HG03432 (cell line): ENCODE measurements at regions not wholly inside any gene's neighbourhood (a gene's known extent, or its start where the extent isn't known, plus 50 kb on each side); places are given as distances from the start of the nearest gene placed in this dataset.

Experiments used
- ATAC-seq: cut with Tn5 transposase; IDR thresholded peaks from one replicate; pipeline ENCODE4 v1.9.1; 2021; ENCODE audit warnings: mild to moderate bottlenecking, moderate library complexity; ENCODE audit not compliant: unreplicated experiment

GRCh38 chr5:97542469-97542868 lies 359.4 kb upstream of the RIOK2 start:
- ATAC-seq = no peak

GRCh38 chr5:97543166-97543565 lies 360.1 kb upstream of the RIOK2 start:
- ATAC-seq = no peak

GRCh38 chr5:97544240-97544639 lies 361.2 kb upstream of the RIOK2 start:
- ATAC-seq = no peak

GRCh38 chr5:97544678-97545077 lies 361.6 kb upstream of the RIOK2 start:
- ATAC-seq = no peak

GRCh38 chr5:97545446-97545845 lies 362.4 kb upstream of the RIOK2 start:
- no peak for ATAC-seq

- ATAC-seq = no peak
Measured at GRCh38 chr5:97545886-97546535, 363.0 kb upstream of the RIOK2 start.

- no peak for ATAC-seq
Measured at GRCh38 chr5:97547430-97547829, 364.4 kb upstream of the RIOK2 start.

- peak; percentile 77 for ATAC-seq
Measured at GRCh38 chr5:97547999-97548738, 365.1 kb upstream of the RIOK2 start.

- no peak for ATAC-seq
Measured at GRCh38 chr5:97548739-97549080, 365.7 kb upstream of the RIOK2 start.

- no peak for ATAC-seq
Measured at GRCh38 chr5:97549496-97549895, 366.4 kb upstream of the RIOK2 start.

- ATAC-seq = no peak
Measured at GRCh38 chr5:97550164-97550563, 367.1 kb upstream of the RIOK2 start.

- no peak for ATAC-seq
Measured at GRCh38 chr5:97550818-97551217, 367.8 kb upstream of the RIOK2 start.

GRCh38 chr5:97553604-97554452 lies 370.8 kb upstream of the RIOK2 start:
- no peak for ATAC-seq

- ATAC-seq = no peak
Measured at GRCh38 chr5:97554977-97555643, 372.1 kb upstream of the RIOK2 start.

- ATAC-seq = no peak
Measured at GRCh38 chr5:97555644-97555981, 372.6 kb upstream of the RIOK2 start.

GRCh38 chr5:97559827-97560598 lies 377.0 kb upstream of the RIOK2 start:
- no peak for ATAC-seq

GRCh38 chr5:97560599-97560993 lies 377.5 kb upstream of the RIOK2 start:
- ATAC-seq = no peak

- ATAC-seq = no peak
Measured at GRCh38 chr5:97563050-97563657, 380.1 kb upstream of the RIOK2 start.

- ATAC-seq = no peak
Measured at GRCh38 chr5:97568382-97568781, 385.3 kb upstream of the RIOK2 start.

- no peak for ATAC-seq
Measured at GRCh38 chr5:97570242-97570641, 387.2 kb upstream of the RIOK2 start.
